ENCODE measurements at regions not wholly inside any gene's neighbourhood (a gene's known extent, or its start where the extent isn't known, plus 50 kb on each side); places are given as distances from the start of the nearest gene placed in this dataset.

GRCh38 chr4:181524499-181524898 lies 718.7 kb upstream of the TENM3 start:
- H3K4me3 ChIP-seq (replicated peaks; ENCODE audit: low read depth, low read length): no peak overlapping the region
- TF ChIP-seq CTCF (IDR thresholded peaks at IDR 0.05; ENCODE audit: low read depth, low read length, missing control alignments): no peak
- DNase-seq (ENCODE audit: extremely low read depth, low read depth): no peak

GRCh38 chr4:181525634-181526033 lies 717.6 kb upstream of the TENM3 start:
- TF ChIP-seq CTCF (IDR thresholded peaks at IDR 0.05; ENCODE audit: low read depth, low read length, missing control alignments): no peak
- DNase-seq (ENCODE audit: extremely low read depth, low read depth): no peak
- H3K4me3 ChIP-seq (replicated peaks; ENCODE audit: low read depth, low read length): no peak overlapping the region

GRCh38 chr4:181528570-181529184 lies 714.5 kb upstream of the TENM3 start:
- DNase-seq (ENCODE audit: extremely low read depth, low read depth): peak; percentile 17
- H3K4me3 ChIP-seq (replicated peaks; ENCODE audit: low read depth, low read length): no peak overlapping the region
- peak; percentile 82 for TF ChIP-seq CTCF (IDR thresholded peaks at IDR 0.05; ENCODE audit: low read depth, low read length, missing control alignments)

GRCh38 chr4:181529537-181529936 lies 713.7 kb upstream of the TENM3 start:
- no peak for DNase-seq (ENCODE audit: extremely low read depth, low read depth)

GRCh38 chr4:181536196-181536746 lies 706.9 kb upstream of the TENM3 start:
- TF ChIP-seq CTCF (IDR thresholded peaks at IDR 0.05; ENCODE audit: low read depth, low read length, missing control alignments): no peak
- no peak for DNase-seq (ENCODE audit: extremely low read depth, low read depth)
- no peak overlapping the region for H3K4me3 ChIP-seq (replicated peaks; ENCODE audit: low read depth, low read length)

More at GRCh38 chr4:181529537-181529936, 713.7 kb upstream of the TENM3 start:
- no peak for TF ChIP-seq CTCF (IDR thresholded peaks at IDR 0.05; ENCODE audit: low read depth, low read length, missing control alignments)
- H3K4me3 ChIP-seq (replicated peaks; ENCODE audit: low read depth, low read length): no peak overlapping the region

GRCh38 chr4:181536811-181537434 lies 706.3 kb upstream of the TENM3 start:
- no peak for TF ChIP-seq CTCF (IDR thresholded peaks at IDR 0.05; ENCODE audit: low read depth, low read length, missing control alignments)
- H3K4me3 ChIP-seq (replicated peaks; ENCODE audit: low read depth, low read length): no peak overlapping the region
- no peak for DNase-seq (ENCODE audit: extremely low read depth, low read depth)

All from HFF-Myc (cell line).